Brain microvascular endothelial cell (primary cell): ENCODE measurements at regions not wholly inside any gene's neighbourhood (a gene's known extent, or its start where the extent isn't known, plus 50 kb on each side); places are given as distances from the start of the nearest gene placed in this dataset.

Source experiments
- DNase-seq: peaks from one replicate; pipeline ENCODE4 v3.0.0-alpha.2; 2020
- H3K27ac ChIP-seq: fragments of 250-450 bp; sonication (Bioruptor Pico); 2 replicates; pipeline ENCODE4 v1.5.1; 2020; ENCODE audit warnings: mild to moderate bottlenecking, moderate library complexity
- H3K27me3 ChIP-seq: fragments of 250-450 bp; sonication (Bioruptor Pico); replicated peaks from 2 replicates; pipeline ENCODE4 v1.5.1; 2020; ENCODE audit warnings: mild to moderate bottlenecking
- H3K36me3 ChIP-seq: fragments of 250-450 bp; sonication (Bioruptor Pico); replicated peaks from 2 replicates; pipeline ENCODE4 v1.5.1; 2020; ENCODE audit warnings: mild to moderate bottlenecking
- H3K4me3 ChIP-seq: 2 replicates; pipeline ENCODE4 v1.5.1; 2011; ENCODE audit warnings: low read depth, mild to moderate bottlenecking, control low read depth, low read length, moderate library complexity
- in situ Hi-C: cut with HindIII; loops from 2 replicates; pipeline ENCODE4 v1.10.0; 2017; ENCODE audit warnings: low sequenced_read_pairs, low pct_ligation_motif_present
- TF ChIP-seq, protein P1 (sequence below): IDR thresholded peaks from 2 replicates; pipeline ENCODE4 v1.5.1; 2011; ENCODE audit warnings: low read depth, mild to moderate bottlenecking, moderate library complexity, low read length, control low read depth, inconsistent platforms; ENCODE audit errors: missing control alignments

DNA sequence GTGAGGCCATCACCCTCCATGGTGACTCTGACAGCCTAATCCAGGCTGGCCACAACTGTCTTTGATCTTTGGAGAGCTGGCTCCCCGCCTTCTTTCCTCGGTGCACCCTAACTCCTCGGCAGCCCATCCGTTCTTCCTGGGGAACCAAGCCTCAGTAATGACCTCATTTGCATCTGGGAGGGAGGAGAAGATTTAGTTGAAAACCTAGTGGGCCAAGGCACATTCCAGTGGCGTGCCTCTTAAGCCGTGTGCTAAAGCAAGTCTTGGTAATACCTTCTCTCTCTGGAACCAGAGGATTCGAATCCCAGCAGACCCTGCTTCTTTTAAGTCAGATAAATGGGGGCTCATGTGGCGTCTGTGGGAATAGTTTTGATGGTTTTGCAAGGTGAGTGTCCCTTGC, 233.1 kb downstream of the EBLN2 start:
- DNase-seq: no peak
- no peak overlapping the region for H3K4me3 ChIP-seq
- in situ Hi-C loops: no loop called here
- H3K27me3 ChIP-seq: no peaks in the 10 kb centered on the region
- TF ChIP-seq, protein P1, sequence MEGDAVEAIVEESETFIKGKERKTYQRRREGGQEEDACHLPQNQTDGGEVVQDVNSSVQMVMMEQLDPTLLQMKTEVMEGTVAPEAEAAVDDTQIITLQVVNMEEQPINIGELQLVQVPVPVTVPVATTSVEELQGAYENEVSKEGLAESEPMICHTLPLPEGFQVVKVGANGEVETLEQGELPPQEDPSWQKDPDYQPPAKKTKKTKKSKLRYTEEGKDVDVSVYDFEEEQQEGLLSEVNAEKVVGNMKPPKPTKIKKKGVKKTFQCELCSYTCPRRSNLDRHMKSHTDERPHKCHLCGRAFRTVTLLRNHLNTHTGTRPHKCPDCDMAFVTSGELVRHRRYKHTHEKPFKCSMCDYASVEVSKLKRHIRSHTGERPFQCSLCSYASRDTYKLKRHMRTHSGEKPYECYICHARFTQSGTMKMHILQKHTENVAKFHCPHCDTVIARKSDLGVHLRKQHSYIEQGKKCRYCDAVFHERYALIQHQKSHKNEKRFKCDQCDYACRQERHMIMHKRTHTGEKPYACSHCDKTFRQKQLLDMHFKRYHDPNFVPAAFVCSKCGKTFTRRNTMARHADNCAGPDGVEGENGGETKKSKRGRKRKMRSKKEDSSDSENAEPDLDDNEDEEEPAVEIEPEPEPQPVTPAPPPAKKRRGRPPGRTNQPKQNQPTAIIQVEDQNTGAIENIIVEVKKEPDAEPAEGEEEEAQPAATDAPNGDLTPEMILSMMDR: no peak
- no peaks in the 10 kb centered on the region for H3K36me3 ChIP-seq
- no peak overlapping the region for H3K27ac ChIP-seq

GRCh38 chr3:73295876-73296635, 234.6 kb downstream of the EBLN2 start:
- Histone ChIP-seq H3K27ac (no peak overlapping the region), H3K36me3 (no peaks in the 10 kb centered on the region), H3K27me3 (no peaks in the 10 kb centered on the region), H3K4me3 (no peak overlapping the region)
- TF ChIP-seq, protein P1: no peak
- in situ Hi-C loops: no loop called here
- DNase-seq: no peak

GRCh38 chr3:73296859-73297258, 235.4 kb downstream of the EBLN2 start:
- no peak for DNase-seq
- Histone ChIP-seq H3K27ac (no peak overlapping the region), H3K4me3 (no peak overlapping the region), H3K36me3 (no peaks in the 10 kb centered on the region), H3K27me3 (no peaks in the 10 kb centered on the region)
- in situ Hi-C loops: no loop called here
- TF ChIP-seq, protein P1: no peak

- no peaks in the 10 kb centered on the region for H3K27me3 ChIP-seq
- H3K4me3 ChIP-seq: no peak overlapping the region
- in situ Hi-C loops: no loop called here
- DNase-seq: no peak
- no peaks in the 10 kb centered on the region for H3K36me3 ChIP-seq
- no peak overlapping the region for H3K27ac ChIP-seq
- TF ChIP-seq, protein P1: no peak
These were observed 237.1 kb downstream of the EBLN2 start for GRCh38 chr3:73298243-73299183.

DNA sequence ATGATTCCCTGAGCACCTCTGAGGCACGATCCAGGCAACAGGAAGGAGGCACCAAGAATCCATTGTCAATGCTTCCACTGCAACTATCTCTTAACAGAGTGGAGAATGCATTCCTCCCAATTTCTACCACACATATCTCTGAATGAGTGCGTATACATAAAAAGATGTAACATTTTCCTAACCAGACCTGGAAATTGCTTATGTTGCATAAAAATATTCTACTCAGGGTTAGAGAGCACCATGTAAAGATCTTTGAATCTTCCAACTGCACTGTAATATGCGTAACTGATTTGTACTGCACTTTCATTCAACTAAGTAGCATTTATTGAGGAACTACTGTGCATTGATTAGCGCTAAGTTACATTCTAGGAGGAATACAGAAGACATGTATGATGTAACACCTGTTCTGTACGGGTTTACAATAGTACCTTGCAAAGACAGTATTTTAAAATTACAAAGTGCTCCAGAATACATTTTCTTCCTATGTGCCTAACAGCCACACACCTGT, 237.8 kb downstream of the EBLN2 start:
- Histone ChIP-seq H3K27me3 (no peaks in the 10 kb centered on the region), H3K27ac (no peak overlapping the region), H3K36me3 (no peaks in the 10 kb centered on the region), H3K4me3 (no peak overlapping the region)
- in situ Hi-C loops: no loop called here
- TF ChIP-seq, protein P1: no peak
- DNase-seq: no peak
